ENCODE measurements at regions not wholly inside any gene's neighbourhood (a gene's known extent, or its start where the extent isn't known, plus 50 kb on each side); places are given as distances from the start of the nearest gene placed in this dataset.

DNA sequence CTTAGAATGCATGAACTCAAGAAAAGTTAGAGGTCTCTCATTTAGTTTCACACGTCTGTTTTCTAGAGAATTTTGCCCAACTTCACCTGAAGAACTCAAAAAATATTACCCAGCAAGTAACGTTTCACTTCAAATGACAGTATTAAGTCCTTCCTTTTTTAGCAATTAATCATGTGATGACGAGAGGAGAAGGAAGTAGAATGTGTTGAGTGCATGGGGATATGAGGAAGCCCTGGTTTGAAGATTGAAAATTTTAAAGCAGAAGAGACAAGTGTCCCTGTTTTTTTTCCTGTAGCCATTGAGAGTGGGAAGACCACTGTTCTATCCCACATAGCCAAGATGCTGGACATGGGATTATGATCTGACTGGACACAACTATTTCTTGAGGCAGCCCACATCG, 406.3 kb upstream of the CPEB2 start:
- H3K4me3 ChIP-seq (replicated peaks in 1 of 2; ENCODE audit: low read depth in 2 of 2, low read length in 2 of 2), result no peak overlapping the region
- no peak for DNase-seq (ENCODE audit: low read depth in 2 of 2)
- TF ChIP-seq, protein P1, sequence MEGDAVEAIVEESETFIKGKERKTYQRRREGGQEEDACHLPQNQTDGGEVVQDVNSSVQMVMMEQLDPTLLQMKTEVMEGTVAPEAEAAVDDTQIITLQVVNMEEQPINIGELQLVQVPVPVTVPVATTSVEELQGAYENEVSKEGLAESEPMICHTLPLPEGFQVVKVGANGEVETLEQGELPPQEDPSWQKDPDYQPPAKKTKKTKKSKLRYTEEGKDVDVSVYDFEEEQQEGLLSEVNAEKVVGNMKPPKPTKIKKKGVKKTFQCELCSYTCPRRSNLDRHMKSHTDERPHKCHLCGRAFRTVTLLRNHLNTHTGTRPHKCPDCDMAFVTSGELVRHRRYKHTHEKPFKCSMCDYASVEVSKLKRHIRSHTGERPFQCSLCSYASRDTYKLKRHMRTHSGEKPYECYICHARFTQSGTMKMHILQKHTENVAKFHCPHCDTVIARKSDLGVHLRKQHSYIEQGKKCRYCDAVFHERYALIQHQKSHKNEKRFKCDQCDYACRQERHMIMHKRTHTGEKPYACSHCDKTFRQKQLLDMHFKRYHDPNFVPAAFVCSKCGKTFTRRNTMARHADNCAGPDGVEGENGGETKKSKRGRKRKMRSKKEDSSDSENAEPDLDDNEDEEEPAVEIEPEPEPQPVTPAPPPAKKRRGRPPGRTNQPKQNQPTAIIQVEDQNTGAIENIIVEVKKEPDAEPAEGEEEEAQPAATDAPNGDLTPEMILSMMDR (IDR thresholded peaks at IDR 0.05; ENCODE audit: low read depth, low read length), result no peak

GRCh38 chr4:14596437-14596836, 405.8 kb upstream of the CPEB2 start:
- TF ChIP-seq, protein P1 (IDR thresholded peaks at IDR 0.05; ENCODE audit: low read depth, low read length), result no peak
- H3K4me3 ChIP-seq (replicated peaks in 1 of 2; ENCODE audit: low read depth in 2 of 2, low read length in 2 of 2), result no peak overlapping the region
- DNase-seq (ENCODE audit: low read depth in 2 of 2), result no peak

DNA sequence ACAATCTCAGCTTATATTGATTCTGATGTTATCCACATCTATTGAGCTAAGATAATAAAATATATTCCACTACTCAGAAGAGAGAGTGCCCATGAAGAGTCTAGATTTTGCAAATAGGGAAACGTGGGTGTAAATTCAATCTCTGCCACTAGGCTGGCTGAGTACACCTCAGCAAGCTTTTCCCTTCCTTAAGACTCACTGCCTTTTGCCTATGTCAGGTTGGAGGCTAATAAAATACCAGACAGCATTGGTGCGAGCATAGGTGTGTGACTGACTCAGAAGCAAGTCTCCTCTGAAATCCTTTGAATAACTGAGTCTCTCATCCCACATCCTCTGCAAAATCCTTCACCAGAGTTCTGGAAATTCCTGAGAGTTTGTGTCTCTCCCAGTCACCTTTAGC, 405.4 kb upstream of the CPEB2 start:
- no peak for DNase-seq (ENCODE audit: low read depth in 2 of 2)
- H3K4me3 ChIP-seq (replicated peaks in 1 of 2; ENCODE audit: low read depth in 2 of 2, low read length in 2 of 2), result no peak overlapping the region
- TF ChIP-seq, protein P1 (IDR thresholded peaks at IDR 0.05; ENCODE audit: low read depth, low read length), result peak; percentile 13

GRCh38 chr4:14602206-14602605, 400.1 kb upstream of the CPEB2 start:
- DNase-seq (ENCODE audit: low read depth in 2 of 2), result no peak
- H3K4me3 ChIP-seq (replicated peaks in 1 of 2; ENCODE audit: low read depth in 2 of 2, low read length in 2 of 2), result no peak overlapping the region
- TF ChIP-seq, protein P1 (IDR thresholded peaks at IDR 0.05; ENCODE audit: low read depth, low read length), result no peak

GRCh38 chr4:14607001-14607400, 395.3 kb upstream of the CPEB2 start:
- peak in 1 of 2 donors; percentile 4 for DNase-seq (ENCODE audit: low read depth in 2 of 2)
- no peak overlapping the region for H3K4me3 ChIP-seq (replicated peaks in 1 of 2; ENCODE audit: low read depth in 2 of 2, low read length in 2 of 2)
- TF ChIP-seq, protein P1 (IDR thresholded peaks at IDR 0.05; ENCODE audit: low read depth, low read length), result no peak

DNA sequence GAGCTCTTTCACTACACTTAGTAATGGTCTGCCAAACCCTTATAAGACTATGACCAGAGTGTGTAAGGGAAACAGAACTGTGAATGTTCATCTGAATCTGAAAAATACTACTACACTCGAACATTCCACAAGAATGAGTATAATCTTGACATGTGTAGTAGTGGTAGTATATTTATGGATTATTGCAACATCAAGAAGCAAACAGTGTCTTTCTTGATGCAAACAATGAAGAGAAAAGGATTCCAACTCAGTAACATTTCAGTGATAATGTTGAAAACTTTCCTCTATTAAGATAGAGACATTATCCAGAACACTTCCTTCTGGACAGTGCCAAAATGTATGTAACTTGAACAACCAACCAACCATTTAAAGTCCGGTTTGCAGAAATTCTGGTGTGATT, 394.7 kb upstream of the CPEB2 start:
- TF ChIP-seq, protein P1 (IDR thresholded peaks at IDR 0.05; ENCODE audit: low read depth, low read length), result no peak
- no peak overlapping the region for H3K4me3 ChIP-seq (replicated peaks in 1 of 2; ENCODE audit: low read depth in 2 of 2, low read length in 2 of 2)
- DNase-seq (ENCODE audit: low read depth in 2 of 2), result peak; percentile 18 to 57

- DNase-seq (ENCODE audit: low read depth in 2 of 2), result no peak
- TF ChIP-seq, protein P1 (IDR thresholded peaks at IDR 0.05; ENCODE audit: low read depth, low read length), result no peak
- no peak overlapping the region for H3K4me3 ChIP-seq (replicated peaks in 1 of 2; ENCODE audit: low read depth in 2 of 2, low read length in 2 of 2)
Measured at GRCh38 chr4:14608630-14609029, 393.7 kb upstream of the CPEB2 start.

Measured in cardiac fibroblast (primary cell).